GM23248 (cell line): ENCODE measurements at regions not wholly inside any gene's neighbourhood (a gene's known extent, or its start where the extent isn't known, plus 50 kb on each side); places are given as distances from the start of the nearest gene placed in this dataset.

Source experiments
- DNase-seq: peaks from one replicate; pipeline ENCODE4 v3.0.0-alpha.2; 2015
- H2AFZ ChIP-seq: fragments of 200-600 bp; sonication (generic); 2 replicates; pipeline ENCODE4 v1.6.1; 2016; ENCODE audit warnings: antibody characterized with exemption
- H3F3A ChIP-seq: fragments of 200-600 bp; sonication (generic); 2 replicates; pipeline ENCODE4 v1.6.1; 2016; ENCODE audit warnings: mild to moderate bottlenecking, antibody characterized with exemption, mixed run types; ENCODE audit not compliant: insufficient read depth
- H3K27ac ChIP-seq: fragments of 200-600 bp; sonication (generic); 2 replicates; pipeline ENCODE4 v1.5.1; 2016; ENCODE audit warnings: mild to moderate bottlenecking
- H3K27me3 ChIP-seq: fragments of 200-600 bp; sonication (generic); replicated peaks from 2 replicates; pipeline ENCODE4 v1.6.1; 2016; ENCODE audit warnings: mild to moderate bottlenecking; ENCODE audit not compliant: insufficient read depth
- H3K36me3 ChIP-seq: fragments of 200-600 bp; sonication (generic); 2 replicates; pipeline ENCODE4 v1.6.1; 2016; ENCODE audit warnings: low read depth, mild to moderate bottlenecking
- H3K4me1 ChIP-seq: fragments of 200-600 bp; sonication (generic); 2 replicates; pipeline ENCODE4 v1.6.1; 2016; ENCODE audit warnings: mild to moderate bottlenecking; ENCODE audit not compliant: insufficient read depth
- H3K4me2 ChIP-seq: fragments of 200-600 bp; sonication (generic); one replicate; pipeline ENCODE4 v1.6.1; 2016; ENCODE audit warnings: mild to moderate bottlenecking; ENCODE audit not compliant: unreplicated experiment
- H3K4me3 ChIP-seq: fragments of 200-600 bp; sonication (generic); 2 replicates; pipeline ENCODE4 v1.5.1; 2016; ENCODE audit warnings: mild to moderate bottlenecking
- H3K79me2 ChIP-seq: fragments of 200-600 bp; sonication (generic); 2 replicates; pipeline ENCODE4 v1.6.1; 2016; ENCODE audit warnings: mild to moderate bottlenecking; ENCODE audit not compliant: insufficient read depth
- H3K9ac ChIP-seq: fragments of 200-600 bp; sonication (generic); 2 replicates; pipeline ENCODE4 v1.6.1; 2016; ENCODE audit warnings: mild to moderate bottlenecking
- H3K9me2 ChIP-seq: fragments of 200-600 bp; sonication (generic); 2 replicates; pipeline ENCODE4 v1.6.1; 2016; ENCODE audit warnings: mixed run types, mild to moderate bottlenecking, moderate library complexity; ENCODE audit not compliant: insufficient read depth
- H3K9me3 ChIP-seq: fragments of 200-600 bp; sonication (generic); one replicate; pipeline ENCODE4 v1.6.1; 2017; ENCODE audit warnings: low read depth
- H4K20me1 ChIP-seq: fragments of 200-600 bp; sonication (generic); 2 replicates; pipeline ENCODE4 v1.6.0; 2016; ENCODE audit not compliant: insufficient read depth
- EZH2 ChIP-seq: fragments of 200-600 bp; sonication (generic); IDR thresholded peaks from 2 replicates; pipeline ENCODE4 v1.6.1; 2018; ENCODE audit warnings: antibody characterized with exemption, mild to moderate bottlenecking; ENCODE audit not compliant: insufficient read depth, poor library complexity, severe bottlenecking
- EZH2phosphoT487 ChIP-seq: fragments of 200-600 bp; sonication (generic); IDR thresholded peaks from 2 replicates; pipeline ENCODE4 v1.6.1; 2018; ENCODE audit warnings: antibody characterized with exemption, moderate library complexity, mild to moderate bottlenecking, low read depth; ENCODE audit not compliant: insufficient read depth
- WGBS, 2 experiments: methylation state at CpG; one replicate each; pipeline ENCODE4 v1.1.6; 2015 to 2017; ENCODE audit warnings: low lambda C conversion rate in 2 of 2, low coverage in 1 of 2; ENCODE audit errors: missing lambda C conversion rate in 2 of 2; 5-methylcytosine and 5-hydroxymethylcytosine counted together
- in situ Hi-C: fragments of 300-500 bp; cut with MboI; formaldehyde crosslinking; loops from 2 replicates; pipeline ENCODE4 v1.15.0; 2020

- in situ Hi-C loops = no loop called here
- H3K4me2 ChIP-seq = no peak overlapping the region
- H3K4me3 ChIP-seq = no peak overlapping the region
- H3K4me1 ChIP-seq = no peaks in the 10 kb centered on the region
- DNase-seq = no peak
- H4K20me1 ChIP-seq = no peaks in the 10 kb centered on the region
- no peak overlapping the region for H3K9ac ChIP-seq
- 27 to 38% methylated on average over 6 of the region's 6 CpGs for WGBS, 2 experiments
- H3K36me3 ChIP-seq = no peaks in the 10 kb centered on the region
- H3K27me3 ChIP-seq = no peaks in the 10 kb centered on the region
- no peak overlapping the region for H2AFZ ChIP-seq
- TF ChIP-seq EZH2phosphoT487 (no peak), EZH2 (no peak)
- no peaks in the 10 kb centered on the region for H3F3A ChIP-seq
- H3K79me2 ChIP-seq = no peaks in the 10 kb centered on the region
- no peak overlapping the region for H3K27ac ChIP-seq
- H3K9me2 ChIP-seq = no peaks in the 10 kb centered on the region
- no peaks in the 10 kb centered on the region for H3K9me3 ChIP-seq
Measured at GRCh38 chr2:16257322-16258028, 317.1 kb downstream of the MYCN start.

GRCh38 chr2:16256601-16257321 lies 316.4 kb downstream of the MYCN start:
- Histone ChIP-seq H3K9me2 (no peaks in the 10 kb centered on the region), H3K27me3 (no peaks in the 10 kb centered on the region), H3K4me3 (no peak overlapping the region), H3K4me1 (no peaks in the 10 kb centered on the region), H3K36me3 (no peaks in the 10 kb centered on the region), H2AFZ (no peak overlapping the region), H3F3A (no peaks in the 10 kb centered on the region), H3K9me3 (no peaks in the 10 kb centered on the region), H3K27ac (no peak overlapping the region), H4K20me1 (no peaks in the 10 kb centered on the region), H3K4me2 (no peak overlapping the region), H3K79me2 (no peaks in the 10 kb centered on the region), H3K9ac (no peak overlapping the region)
- no peak for DNase-seq
- TF ChIP-seq EZH2phosphoT487 (no peak), EZH2 (no peak)
- WGBS, 2 experiments = 12 to 14% methylated on average over 6 of the region's 6 CpGs
- in situ Hi-C loops = no loop called here

GRCh38 chr2:16255120-16255519 lies 314.8 kb downstream of the MYCN start:
- Histone ChIP-seq H2AFZ (no peak overlapping the region), H3K4me2 (no peak overlapping the region), H3F3A (no peaks in the 10 kb centered on the region), H3K4me1 (no peaks in the 10 kb centered on the region), H3K27ac (no peak overlapping the region), H3K79me2 (no peaks in the 10 kb centered on the region), H3K36me3 (no peaks in the 10 kb centered on the region), H4K20me1 (no peaks in the 10 kb centered on the region), H3K9me3 (no peaks in the 10 kb centered on the region), H3K27me3 (no peaks in the 10 kb centered on the region), H3K9ac (no peak overlapping the region), H3K9me2 (no peaks in the 10 kb centered on the region), H3K4me3 (no peak overlapping the region)
- TF ChIP-seq EZH2 = no peak
- TF ChIP-seq EZH2phosphoT487 = no peak
- WGBS, 2 experiments = 39 to 46% methylated on average over 4 of the region's 4 CpGs
- DNase-seq = no peak
- in situ Hi-C loops = no loop called here

DNA sequence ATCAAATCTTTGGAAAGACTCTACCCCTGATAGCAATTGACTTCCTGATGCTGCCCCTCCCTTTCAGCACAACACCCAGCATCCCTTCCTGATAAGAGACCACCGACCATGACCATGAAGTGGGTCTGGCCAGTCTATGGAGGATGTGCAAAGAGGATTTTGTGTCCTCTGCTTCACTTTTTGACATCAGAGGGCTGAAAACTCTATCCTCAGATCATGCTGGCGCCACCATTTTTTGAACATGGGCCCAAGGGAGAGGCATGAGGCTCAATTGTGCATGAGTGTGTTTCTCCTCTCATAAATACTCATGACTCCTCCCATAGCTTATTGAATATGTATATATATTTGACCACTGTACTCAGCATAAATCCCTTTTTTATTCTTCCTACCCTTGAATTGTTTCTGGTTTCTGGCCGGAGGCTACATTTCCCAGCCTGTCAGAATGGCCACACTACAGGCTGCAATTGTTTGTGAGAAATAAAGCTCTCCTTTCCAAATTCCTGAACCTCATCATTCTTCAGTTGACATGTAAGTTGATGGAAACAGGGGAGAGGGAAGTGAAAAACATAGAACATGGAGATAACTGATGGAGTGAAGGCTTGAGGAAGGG lies 314.1 kb downstream of the MYCN start:
- WGBS, 2 experiments = 12 to 14% methylated on average over 3 of the region's 3 CpGs
- no peaks in the 10 kb centered on the region for H3K36me3 ChIP-seq
- H3K4me1 ChIP-seq = no peaks in the 10 kb centered on the region
- in situ Hi-C loops = no loop called here
- H3K9ac ChIP-seq = no peak overlapping the region
- H3K4me2 ChIP-seq = no peak overlapping the region
- H3K79me2 ChIP-seq = no peaks in the 10 kb centered on the region
- H3K4me3 ChIP-seq = no peak overlapping the region
- H3K9me3 ChIP-seq = no peaks in the 10 kb centered on the region
- no peaks in the 10 kb centered on the region for H3F3A ChIP-seq
- H3K27me3 ChIP-seq = no peaks in the 10 kb centered on the region
- H4K20me1 ChIP-seq = no peaks in the 10 kb centered on the region
- no peak for DNase-seq
- TF ChIP-seq EZH2 = no peak
- no peak for TF ChIP-seq EZH2phosphoT487
- H3K27ac ChIP-seq = no peak overlapping the region
- H3K9me2 ChIP-seq = no peaks in the 10 kb centered on the region
- no peak overlapping the region for H2AFZ ChIP-seq
